ENCODE measurements at regions not wholly inside any gene's neighbourhood (a gene's known extent, or its start where the extent isn't known, plus 50 kb on each side); places are given as distances from the start of the nearest gene placed in this dataset.

GRCh38 chr18:46370898-46371297 lies 266.7 kb downstream of the HAUS1 start:
- no peak for TF ChIP-seq CTCF (IDR thresholded peaks at IDR 0.05)
- TF ChIP-seq ZFX (IDR thresholded peaks at IDR 0.05; ENCODE audit: borderline replicate concordance), result no peak
- H3K27ac ChIP-seq, result no peak overlapping the region

- no peak overlapping the region for H3K27ac ChIP-seq
- no peak for TF ChIP-seq CTCF (IDR thresholded peaks at IDR 0.05)
- TF ChIP-seq ZFX (IDR thresholded peaks at IDR 0.05; ENCODE audit: borderline replicate concordance), result no peak
Measured at GRCh38 chr18:46372670-46373069, 268.5 kb downstream of the HAUS1 start.

GRCh38 chr18:46373131-46373530 lies 268.9 kb downstream of the HAUS1 start:
- TF ChIP-seq ZFX (IDR thresholded peaks at IDR 0.05; ENCODE audit: borderline replicate concordance), result no peak
- no peak for TF ChIP-seq CTCF (IDR thresholded peaks at IDR 0.05)
- no peak overlapping the region for H3K27ac ChIP-seq

GRCh38 chr18:46373791-46374190 lies 269.6 kb downstream of the HAUS1 start:
- TF ChIP-seq ZFX (IDR thresholded peaks at IDR 0.05; ENCODE audit: borderline replicate concordance) (no peak), CTCF (IDR thresholded peaks at IDR 0.05) (no peak)

GRCh38 chr18:46374850-46375249 lies 270.7 kb downstream of the HAUS1 start:
- TF ChIP-seq ZFX (IDR thresholded peaks at IDR 0.05; ENCODE audit: borderline replicate concordance) (no peak), CTCF (IDR thresholded peaks at IDR 0.05) (no peak)
- no peak overlapping the region for H3K27ac ChIP-seq

More at GRCh38 chr18:46373791-46374190, 269.6 kb downstream of the HAUS1 start:
- no peak overlapping the region for H3K27ac ChIP-seq

- H3K27ac ChIP-seq, result no peak overlapping the region
- TF ChIP-seq CTCF (IDR thresholded peaks at IDR 0.05), result no peak
- TF ChIP-seq ZFX (IDR thresholded peaks at IDR 0.05; ENCODE audit: borderline replicate concordance), result no peak
Measured at GRCh38 chr18:46377557-46377956, 273.4 kb downstream of the HAUS1 start.

- TF ChIP-seq CTCF (IDR thresholded peaks at IDR 0.05) (no peak), ZFX (IDR thresholded peaks at IDR 0.05; ENCODE audit: borderline replicate concordance) (no peak)
- H3K27ac ChIP-seq, result no peak overlapping the region
Measured at GRCh38 chr18:46378126-46378863, 274.1 kb downstream of the HAUS1 start.

All from 22Rv1 (cell line).